ENCODE measurements at regions not wholly inside any gene's neighbourhood (a gene's known extent, or its start where the extent isn't known, plus 50 kb on each side); places are given as distances from the start of the nearest gene placed in this dataset.

- no peak for TF ChIP-seq CTCF (IDR thresholded peaks at IDR 0.05)
- no peaks in the 10 kb centered on the region for H3K4me1 ChIP-seq
- no peak for DNase-seq
- H3K36me3 ChIP-seq, result no peaks in the 10 kb centered on the region
- intact Hi-C loops (cut with DNase I; ENCODE audit: low total_unique reads), result no loop called here
- H3K27ac ChIP-seq, result no peak overlapping the region
- H3K27me3 ChIP-seq, result no peaks in the 10 kb centered on the region
- H3K4me3 ChIP-seq, result no peak overlapping the region
- H3K9me3 ChIP-seq, result no peaks in the 10 kb centered on the region
Observed at GRCh38 chr9:26566141-26566540, 326.5 kb downstream of the CAAP1 start.

- TF ChIP-seq CTCF (IDR thresholded peaks at IDR 0.05), result no peak
- DNase-seq, result no peak
- H3K4me3 ChIP-seq, result no peak overlapping the region
- no peaks in the 10 kb centered on the region for H3K9me3 ChIP-seq
- H3K27ac ChIP-seq, result no peak overlapping the region
- H3K4me1 ChIP-seq, result no peaks in the 10 kb centered on the region
- no peaks in the 10 kb centered on the region for H3K27me3 ChIP-seq
- intact Hi-C loops (cut with DNase I; ENCODE audit: low total_unique reads), result no loop called here
- H3K36me3 ChIP-seq, result no peaks in the 10 kb centered on the region
Observed at GRCh38 chr9:26565118-26565517, 327.5 kb downstream of the CAAP1 start.

GRCh38 chr9:26562338-26562737 is 330.3 kb downstream of the CAAP1 start:
- no peak for DNase-seq
- Histone ChIP-seq H3K36me3 (no peaks in the 10 kb centered on the region), H3K27ac (no peak overlapping the region), H3K9me3 (no peaks in the 10 kb centered on the region), H3K4me1 (no peaks in the 10 kb centered on the region), H3K27me3 (no peaks in the 10 kb centered on the region), H3K4me3 (no peak overlapping the region)
- TF ChIP-seq CTCF (IDR thresholded peaks at IDR 0.05), result no peak
- intact Hi-C loops (cut with DNase I; ENCODE audit: low total_unique reads), result no loop called here

- no peak for TF ChIP-seq CTCF (IDR thresholded peaks at IDR 0.05)
- Histone ChIP-seq H3K4me3 (no peak overlapping the region), H3K36me3 (no peaks in the 10 kb centered on the region), H3K4me1 (no peaks in the 10 kb centered on the region), H3K27me3 (no peaks in the 10 kb centered on the region), H3K9me3 (no peaks in the 10 kb centered on the region), H3K27ac (no peak overlapping the region)
- intact Hi-C loops (cut with DNase I; ENCODE audit: low total_unique reads), result no loop called here
- no peak for DNase-seq
Observed at GRCh38 chr9:26561928-26562327, 330.7 kb downstream of the CAAP1 start.

- H3K36me3 ChIP-seq, result no peaks in the 10 kb centered on the region
- H3K27me3 ChIP-seq, result no peaks in the 10 kb centered on the region
- H3K4me3 ChIP-seq, result no peak overlapping the region
- H3K27ac ChIP-seq, result no peak overlapping the region
- no peaks in the 10 kb centered on the region for H3K4me1 ChIP-seq
- DNase-seq, result no peak
- intact Hi-C loops (cut with DNase I; ENCODE audit: low total_unique reads), result no loop called here
- H3K9me3 ChIP-seq, result no peaks in the 10 kb centered on the region
- no peak for TF ChIP-seq CTCF (IDR thresholded peaks at IDR 0.05)
Observed at GRCh38 chr9:26559506-26559905, 333.1 kb downstream of the CAAP1 start.

GRCh38 chr9:26551971-26552370 is 340.6 kb downstream of the CAAP1 start:
- intact Hi-C loops (cut with DNase I; ENCODE audit: low total_unique reads), result no loop called here
- H3K27ac ChIP-seq, result peak overlapping the region; percentile 10 to 28

More at GRCh38 chr9:26551971-26552370, 340.6 kb downstream of the CAAP1 start:
- DNase-seq, result no peak
- H3K4me1 ChIP-seq, result peaks cover 0 to 36% (median 2%) of the 10 kb centered on the region in 4 donors
- TF ChIP-seq CTCF (IDR thresholded peaks at IDR 0.05), result no peak
- H3K36me3 ChIP-seq, result no peaks in the 10 kb centered on the region
- H3K27me3 ChIP-seq, result no peaks in the 10 kb centered on the region
- no peak overlapping the region for H3K4me3 ChIP-seq
- H3K9me3 ChIP-seq, result no peaks in the 10 kb centered on the region
